ENCODE measurements at regions not wholly inside any gene's neighbourhood (a gene's known extent, or its start where the extent isn't known, plus 50 kb on each side); places are given as distances from the start of the nearest gene placed in this dataset.

DNA sequence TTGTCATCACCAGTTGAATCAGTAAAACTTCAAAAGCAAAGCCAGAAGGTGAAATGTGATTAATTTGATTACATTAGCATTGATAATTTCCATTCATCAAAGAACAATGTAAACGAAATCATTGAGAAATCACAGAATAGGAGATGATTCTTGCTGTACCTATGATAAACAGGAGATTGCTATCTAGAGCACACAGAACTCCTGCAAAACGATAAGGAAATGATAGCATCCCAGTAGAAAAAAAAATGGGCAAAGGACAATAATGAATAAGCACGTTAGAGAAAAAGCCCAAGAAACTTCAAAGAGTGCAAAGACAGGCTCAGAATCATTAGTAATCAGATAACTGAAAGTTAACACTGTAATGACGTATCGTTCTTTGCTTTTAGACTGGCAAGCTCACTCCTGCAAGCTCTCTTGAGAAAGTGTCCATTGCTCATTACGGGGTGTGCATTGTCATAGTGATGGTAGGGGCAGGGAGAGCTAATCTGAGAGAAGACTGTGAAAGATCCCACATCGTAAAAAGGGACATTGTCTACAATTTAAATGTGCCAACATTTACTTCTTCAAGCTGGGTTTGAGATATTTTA lies 143.6 kb downstream of the SPP2 start:
- Histone ChIP-seq H3K9ac (ENCODE audit: extremely low read depth, insufficient read length, low read length) (no peak overlapping the region), H3K27me3 (ENCODE audit: insufficient read depth, low read length) (no peaks in the 10 kb centered on the region), H3K4ac (ENCODE audit: low read depth, low read length) (no peak overlapping the region), H2BK12ac (ENCODE audit: insufficient read length, low read depth, low read length) (no peak overlapping the region), H3K18ac (ENCODE audit: insufficient read length, low read depth, low read length) (no peak overlapping the region), H3K23me2 (ENCODE audit: insufficient read length, low read depth, low read length, poor library complexity, severe bottlenecking) (no peaks in the 10 kb centered on the region), H2AK5ac (ENCODE audit: insufficient read length, low read length) (no peak overlapping the region), H3K79me1 (ENCODE audit: insufficient read depth, low read depth, low read length, poor library complexity, severe bottlenecking) (no peaks in the 10 kb centered on the region), H4K8ac (replicated peaks; ENCODE audit: insufficient read length, low read depth, low read length) (no peak overlapping the region), H3K56ac (ENCODE audit: insufficient read length, low read depth, low read length) (no peak overlapping the region), H3T11ph (ENCODE audit: low read length) (no peak overlapping the region), H3K23ac (ENCODE audit: insufficient read length, low read depth, low read length) (no peak overlapping the region), H2BK20ac (ENCODE audit: low read depth, low read length, poor library complexity, severe bottlenecking) (no peak overlapping the region), H3K27ac (ENCODE audit: insufficient read length, low read depth, low read length) (no peak overlapping the region), H3K4me2 (ENCODE audit: insufficient read depth, insufficient read length, low read length) (no peak overlapping the region), H2BK15ac (ENCODE audit: low read depth, low read length) (no peak overlapping the region), H2BK5ac (ENCODE audit: insufficient read length, low read length) (no peak overlapping the region), H4K5ac (ENCODE audit: insufficient read length, low read depth, low read length) (no peak overlapping the region), H4K20me1 (ENCODE audit: control insufficient read depth, insufficient read depth, insufficient read length) (no peaks in the 10 kb centered on the region), H2AFZ (ENCODE audit: low read length) (no peak overlapping the region), H3K4me1 (ENCODE audit: insufficient read depth, low read length) (no peaks in the 10 kb centered on the region; the same call in 1 of the 2 replicates), H2BK120ac (ENCODE audit: low read depth, low read length, poor library complexity, severe bottlenecking) (no peak overlapping the region), H3K79me2 (ENCODE audit: insufficient read depth, low read length) (no peaks in the 10 kb centered on the region), H3K9me3 (ENCODE audit: control insufficient read depth, low read depth, low read length) (no peaks in the 10 kb centered on the region), H4K91ac (ENCODE audit: insufficient read length, low read depth, low read length) (no peak overlapping the region), H3K14ac (ENCODE audit: insufficient read depth, low read length) (no peak overlapping the region)
- TF ChIP-seq, protein P1, sequence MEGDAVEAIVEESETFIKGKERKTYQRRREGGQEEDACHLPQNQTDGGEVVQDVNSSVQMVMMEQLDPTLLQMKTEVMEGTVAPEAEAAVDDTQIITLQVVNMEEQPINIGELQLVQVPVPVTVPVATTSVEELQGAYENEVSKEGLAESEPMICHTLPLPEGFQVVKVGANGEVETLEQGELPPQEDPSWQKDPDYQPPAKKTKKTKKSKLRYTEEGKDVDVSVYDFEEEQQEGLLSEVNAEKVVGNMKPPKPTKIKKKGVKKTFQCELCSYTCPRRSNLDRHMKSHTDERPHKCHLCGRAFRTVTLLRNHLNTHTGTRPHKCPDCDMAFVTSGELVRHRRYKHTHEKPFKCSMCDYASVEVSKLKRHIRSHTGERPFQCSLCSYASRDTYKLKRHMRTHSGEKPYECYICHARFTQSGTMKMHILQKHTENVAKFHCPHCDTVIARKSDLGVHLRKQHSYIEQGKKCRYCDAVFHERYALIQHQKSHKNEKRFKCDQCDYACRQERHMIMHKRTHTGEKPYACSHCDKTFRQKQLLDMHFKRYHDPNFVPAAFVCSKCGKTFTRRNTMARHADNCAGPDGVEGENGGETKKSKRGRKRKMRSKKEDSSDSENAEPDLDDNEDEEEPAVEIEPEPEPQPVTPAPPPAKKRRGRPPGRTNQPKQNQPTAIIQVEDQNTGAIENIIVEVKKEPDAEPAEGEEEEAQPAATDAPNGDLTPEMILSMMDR (conservative IDR thresholded peaks at IDR 0.05) = no peak
- H3K27me3 Mint-ChIP-seq (ENCODE audit: low read depth) = peaks cover 21% of the 10 kb centered on the region
- H3K4me3 Mint-ChIP-seq = no peak overlapping the region
- WGBS (ENCODE audit: extremely low coverage, insufficient read length, low lambda C conversion rate) = no CpG with 5 or more reads among the region's 7 CpGs
- H3K4me1 Mint-ChIP-seq = peaks cover 6 to 10% of the 10 kb centered on the region in 2 experiments
- no peaks in the 10 kb centered on the region for H3K36me3 Mint-ChIP-seq (ENCODE audit: insufficient read depth in 1 of 3, low read depth in 3 of 3)
- DNase-seq = no peak
- no peak overlapping the region for H3K27ac Mint-ChIP-seq
- no peaks in the 10 kb centered on the region for H3K9me3 Mint-ChIP-seq

Measured in H9 (cell line).